ENCODE measurements at regions not wholly inside any gene's neighbourhood (a gene's known extent, or its start where the extent isn't known, plus 50 kb on each side); places are given as distances from the start of the nearest gene placed in this dataset.

- H3K27ac ChIP-seq (replicated peaks in 1 of 4), result no peak overlapping the region
- H3K4me1 ChIP-seq, result peaks cover 4 to 38% (median 30%) of the 10 kb centered on the region in 4 donors
- no peaks in the 10 kb centered on the region for H3K9me3 ChIP-seq
- DNase-seq (ENCODE audit: extremely low spot score), result no peak
- H3K36me3 ChIP-seq, result no peaks in the 10 kb centered on the region
- no peak for TF ChIP-seq POLR2A (IDR thresholded peaks at IDR 0.05; ENCODE audit: low read depth)
- TF ChIP-seq, protein P1, sequence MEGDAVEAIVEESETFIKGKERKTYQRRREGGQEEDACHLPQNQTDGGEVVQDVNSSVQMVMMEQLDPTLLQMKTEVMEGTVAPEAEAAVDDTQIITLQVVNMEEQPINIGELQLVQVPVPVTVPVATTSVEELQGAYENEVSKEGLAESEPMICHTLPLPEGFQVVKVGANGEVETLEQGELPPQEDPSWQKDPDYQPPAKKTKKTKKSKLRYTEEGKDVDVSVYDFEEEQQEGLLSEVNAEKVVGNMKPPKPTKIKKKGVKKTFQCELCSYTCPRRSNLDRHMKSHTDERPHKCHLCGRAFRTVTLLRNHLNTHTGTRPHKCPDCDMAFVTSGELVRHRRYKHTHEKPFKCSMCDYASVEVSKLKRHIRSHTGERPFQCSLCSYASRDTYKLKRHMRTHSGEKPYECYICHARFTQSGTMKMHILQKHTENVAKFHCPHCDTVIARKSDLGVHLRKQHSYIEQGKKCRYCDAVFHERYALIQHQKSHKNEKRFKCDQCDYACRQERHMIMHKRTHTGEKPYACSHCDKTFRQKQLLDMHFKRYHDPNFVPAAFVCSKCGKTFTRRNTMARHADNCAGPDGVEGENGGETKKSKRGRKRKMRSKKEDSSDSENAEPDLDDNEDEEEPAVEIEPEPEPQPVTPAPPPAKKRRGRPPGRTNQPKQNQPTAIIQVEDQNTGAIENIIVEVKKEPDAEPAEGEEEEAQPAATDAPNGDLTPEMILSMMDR (IDR thresholded peaks at IDR 0.05), result no peak
- no peak for TF ChIP-seq POLR2AphosphoS5 (IDR thresholded peaks at IDR 0.05)
- no peak for TF ChIP-seq EP300 (IDR thresholded peaks at IDR 0.05)
- no peak overlapping the region for H3K4me3 ChIP-seq
- intact Hi-C loops (cut with DNase I), result loop anchor here (10.0 kb wide), 1 partner anchor 56 kb away; no protein-coding TSS in a partner anchor
- WGBS, result 61% methylated on average over 1 of the region's 1 CpG
- H3K27me3 ChIP-seq, result no peaks in the 10 kb centered on the region
Observed at GRCh38 chr2:37469126-37469525, 124.7 kb downstream of the QPCT start.

GRCh38 chr2:37471104-37471503 lies 126.7 kb downstream of the QPCT start:
- no peak overlapping the region for H3K27ac ChIP-seq (replicated peaks in 1 of 4)
- TF ChIP-seq POLR2A (IDR thresholded peaks at IDR 0.05; ENCODE audit: low read depth) (no peak), POLR2AphosphoS5 (IDR thresholded peaks at IDR 0.05) (no peak), EP300 (IDR thresholded peaks at IDR 0.05) (no peak)
- TF ChIP-seq, protein P1 (IDR thresholded peaks at IDR 0.05), result no peak
- H3K4me1 ChIP-seq, result peaks cover 4 to 56% (median 41%) of the 10 kb centered on the region in 4 donors
- no peaks in the 10 kb centered on the region for H3K27me3 ChIP-seq
- H3K36me3 ChIP-seq, result no peaks in the 10 kb centered on the region
- H3K9me3 ChIP-seq, result no peaks in the 10 kb centered on the region
- intact Hi-C loops (cut with DNase I), result no loop called here
- no peak overlapping the region for H3K4me3 ChIP-seq
- 96% methylated on average over 1 of the region's 1 CpG for WGBS
- DNase-seq (ENCODE audit: extremely low spot score), result no peak

- no peaks in the 10 kb centered on the region for H3K9me3 ChIP-seq
- H3K4me3 ChIP-seq, result no peak overlapping the region
- intact Hi-C loops (cut with DNase I), result no loop called here
- H3K27ac ChIP-seq (replicated peaks in 1 of 4), result peak overlapping the region in 2 of 4 donors; percentile 19 to 40
- 56% methylated on average over 1 of the region's 1 CpG for WGBS
- no peak for TF ChIP-seq POLR2AphosphoS5 (IDR thresholded peaks at IDR 0.05)
- no peak for TF ChIP-seq POLR2A (IDR thresholded peaks at IDR 0.05; ENCODE audit: low read depth)
- no peak for TF ChIP-seq EP300 (IDR thresholded peaks at IDR 0.05)
- TF ChIP-seq, protein P1 (IDR thresholded peaks at IDR 0.05), result no peak
- no peaks in the 10 kb centered on the region for H3K36me3 ChIP-seq
- no peak for DNase-seq (ENCODE audit: extremely low spot score)
- no peaks in the 10 kb centered on the region for H3K27me3 ChIP-seq
- peaks cover 11 to 61% (median 44%) of the 10 kb centered on the region in 4 donors for H3K4me1 ChIP-seq
Observed at GRCh38 chr2:37471994-37472393, 127.6 kb downstream of the QPCT start.

DNA sequence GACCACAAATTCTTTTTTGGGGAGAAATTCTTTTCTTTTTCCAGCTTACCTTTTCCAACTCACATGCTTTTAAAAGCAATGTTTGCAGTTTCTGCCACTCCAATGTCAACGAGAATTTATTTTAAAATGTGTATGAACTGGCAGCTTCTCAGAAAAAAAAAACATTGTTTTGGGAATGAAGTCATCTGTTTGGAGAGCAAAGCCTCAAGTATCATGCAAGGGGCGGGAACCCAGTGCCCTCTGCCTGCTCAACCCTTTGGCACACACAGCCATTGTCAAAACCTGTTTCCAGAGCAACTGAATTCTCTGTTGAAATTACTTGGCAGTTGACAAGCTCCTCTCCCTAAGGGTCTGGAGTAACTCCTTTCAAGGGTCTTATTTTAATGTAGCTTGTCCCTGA lies 128.5 kb downstream of the QPCT start:
- Histone ChIP-seq H3K4me1 (peaks cover 11 to 56% (median 48%) of the 10 kb centered on the region in 4 donors), H3K9me3 (no peaks in the 10 kb centered on the region), H3K27ac (replicated peaks in 1 of 4) (peak overlapping the region in 2 of 4 donors; percentile 36 to 40), H3K4me3 (no peak overlapping the region), H3K27me3 (no peaks in the 10 kb centered on the region), H3K36me3 (no peaks in the 10 kb centered on the region)
- no peak for DNase-seq (ENCODE audit: extremely low spot score)
- intact Hi-C loops (cut with DNase I), result no loop called here
- WGBS, result 22% methylated on average over 2 of the region's 2 CpGs
- TF ChIP-seq POLR2AphosphoS5 (IDR thresholded peaks at IDR 0.05), result no peak

DNA sequence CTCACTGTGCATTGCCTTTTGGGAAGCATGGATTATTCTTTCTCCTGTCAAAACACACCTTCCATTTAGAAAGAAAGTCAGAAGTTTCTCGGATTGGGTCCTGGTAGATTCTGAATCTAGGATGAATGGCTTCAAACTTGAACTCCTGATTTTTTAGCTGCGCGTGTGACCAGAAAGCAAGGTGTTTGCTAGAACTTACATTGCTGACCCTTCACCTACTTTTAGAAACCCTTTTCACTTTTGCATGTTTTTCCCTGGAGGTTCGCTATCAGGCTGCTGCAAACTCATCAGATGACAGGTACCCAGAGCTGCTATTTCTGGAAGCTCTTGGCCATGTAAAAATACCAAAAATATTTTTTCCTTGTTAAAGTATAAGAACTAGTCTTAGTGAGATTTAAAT lies 132.0 kb downstream of the QPCT start:
- Histone ChIP-seq H3K27ac (replicated peaks in 1 of 4) (peak overlapping the region; percentile 8 to 52 (median 43)), H3K9me3 (no peaks in the 10 kb centered on the region), H3K4me3 (no peak overlapping the region), H3K27me3 (no peaks in the 10 kb centered on the region), H3K36me3 (no peaks in the 10 kb centered on the region), H3K4me1 (peaks cover 7 to 55% (median 46%) of the 10 kb centered on the region in 4 donors)
- intact Hi-C loops (cut with DNase I), result no loop called here
- 73% methylated on average over 4 of the region's 4 CpGs for WGBS
- TF ChIP-seq, protein P1 (IDR thresholded peaks at IDR 0.05), result no peak
- no peak for TF ChIP-seq POLR2AphosphoS5 (IDR thresholded peaks at IDR 0.05)
- TF ChIP-seq POLR2A (IDR thresholded peaks at IDR 0.05; ENCODE audit: low read depth), result no peak
- no peak for TF ChIP-seq EP300 (IDR thresholded peaks at IDR 0.05)
- no peak for DNase-seq (ENCODE audit: extremely low spot score)

All from esophagus muscularis mucosa (tissue), 4 donors.